Globus pallidus (tissue), 1 donor: ENCODE measurements at regions not wholly inside any gene's neighbourhood (a gene's known extent, or its start where the extent isn't known, plus 50 kb on each side); places are given as distances from the start of the nearest gene placed in this dataset.

Source experiments
- DNase-seq: peaks from one replicate; pipeline ENCODE4 v3.0.0-alpha.2; 2015; ENCODE audit warnings: low spot score

DNA sequence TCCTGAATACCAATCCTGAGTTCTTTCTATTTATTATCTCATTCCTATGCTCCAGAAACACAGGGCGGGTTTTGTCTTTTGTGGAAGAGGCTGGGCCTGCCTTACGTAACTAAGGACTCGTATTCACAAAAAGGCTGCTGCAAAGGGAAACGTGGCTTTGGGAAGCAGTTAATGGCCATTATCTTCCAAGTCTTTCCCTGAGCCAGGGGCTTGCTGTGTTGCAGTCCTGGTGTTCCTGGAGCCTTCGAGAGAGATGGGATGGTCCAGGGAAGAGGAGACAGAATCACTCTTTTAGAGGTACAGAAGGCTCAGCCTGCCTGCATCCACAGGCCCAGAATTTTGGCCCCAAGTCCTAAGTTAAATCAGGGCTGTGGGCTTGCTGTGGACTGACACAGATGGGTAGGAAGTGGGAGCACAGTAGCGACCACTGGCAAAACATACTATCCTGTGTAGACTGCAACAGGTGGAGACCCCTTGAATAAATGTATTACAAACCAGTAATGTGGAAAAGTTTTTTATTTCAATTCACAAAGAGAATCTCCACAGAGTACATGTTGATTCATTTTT is 139.4 kb upstream of the ST6GAL2 start:
- no peak for DNase-seq

DNA sequence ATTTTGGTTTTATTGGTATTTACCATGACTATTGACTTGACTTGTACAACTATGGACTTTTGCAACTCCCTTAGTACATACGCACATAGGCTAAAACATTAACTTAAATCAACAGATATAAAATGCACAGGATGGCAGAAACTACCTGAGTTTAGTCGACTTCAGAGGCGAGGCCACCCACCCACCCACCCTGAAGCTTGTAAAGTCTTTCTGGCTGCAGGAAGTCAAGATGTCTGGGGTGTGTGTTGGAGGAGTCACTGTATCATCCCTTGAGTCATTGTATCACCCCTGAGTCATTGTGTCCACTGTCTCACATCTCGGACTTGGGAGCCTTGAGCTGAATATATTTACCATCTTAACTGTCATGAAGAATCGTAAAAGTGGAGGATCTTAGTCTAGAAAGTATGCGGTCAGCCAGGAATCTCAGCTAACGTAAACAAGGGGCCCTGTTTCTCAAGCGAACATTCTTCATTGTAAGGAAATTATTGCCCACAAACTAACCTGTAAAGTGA is 140.0 kb upstream of the ST6GAL2 start:
- DNase-seq: no peak

DNA sequence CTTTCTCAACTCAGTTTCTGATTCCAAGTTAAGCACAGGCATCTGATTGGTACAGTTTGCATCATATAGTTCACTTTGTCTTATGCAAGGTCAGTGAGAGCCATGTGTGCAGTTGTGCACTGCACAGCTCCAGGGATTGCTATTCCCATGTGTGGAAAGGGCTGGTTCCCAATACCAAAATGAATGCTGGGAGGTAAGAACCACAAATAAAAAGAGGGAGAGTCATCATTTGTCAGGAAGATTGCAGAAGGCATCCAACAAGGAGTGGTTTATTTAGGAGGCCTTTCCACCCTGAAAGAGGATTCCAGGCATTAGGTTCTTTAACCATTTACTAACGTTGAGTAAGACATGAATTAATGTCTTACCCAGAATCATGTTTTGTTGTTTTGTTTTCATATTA is 141.2 kb upstream of the ST6GAL2 start:
- no peak for DNase-seq

DNA sequence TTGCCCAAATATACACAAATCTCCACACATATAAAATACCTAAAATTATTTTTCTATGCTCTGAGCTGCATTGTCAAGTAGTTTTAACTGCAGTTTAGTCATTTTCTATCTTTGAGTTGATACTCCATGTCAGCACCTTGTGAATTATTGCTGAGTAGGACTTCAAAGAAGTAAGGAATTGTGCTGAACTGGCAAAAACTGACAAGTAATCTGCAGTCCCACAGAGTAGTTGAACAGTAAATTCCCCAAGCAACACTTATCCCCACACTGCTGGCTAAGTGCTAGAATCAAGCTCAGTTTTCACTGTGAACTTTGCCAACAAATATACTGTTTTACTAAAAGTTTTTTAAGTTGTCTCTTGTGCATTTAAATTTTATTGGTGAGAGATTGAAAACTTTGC is 141.8 kb upstream of the ST6GAL2 start:
- no peak for DNase-seq

DNA sequence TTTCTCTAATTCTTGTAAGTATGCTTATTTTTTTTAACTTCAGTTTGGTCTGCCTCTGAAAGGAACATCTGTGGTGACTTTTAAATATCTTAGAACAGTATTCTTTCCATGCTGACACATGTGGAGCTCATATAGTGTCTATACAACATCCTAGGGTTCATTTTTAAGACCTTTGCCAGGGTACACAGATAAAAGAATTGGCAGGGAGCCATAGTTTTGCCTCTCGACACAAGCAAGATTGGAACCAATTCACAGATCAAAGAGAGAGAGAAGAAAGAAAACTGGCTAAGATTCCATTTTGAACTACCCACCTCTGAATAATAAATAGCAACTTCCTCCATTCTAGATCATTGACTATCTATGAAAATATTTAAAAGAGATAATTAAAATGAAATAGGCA is 142.7 kb upstream of the ST6GAL2 start:
- no peak for DNase-seq

DNA sequence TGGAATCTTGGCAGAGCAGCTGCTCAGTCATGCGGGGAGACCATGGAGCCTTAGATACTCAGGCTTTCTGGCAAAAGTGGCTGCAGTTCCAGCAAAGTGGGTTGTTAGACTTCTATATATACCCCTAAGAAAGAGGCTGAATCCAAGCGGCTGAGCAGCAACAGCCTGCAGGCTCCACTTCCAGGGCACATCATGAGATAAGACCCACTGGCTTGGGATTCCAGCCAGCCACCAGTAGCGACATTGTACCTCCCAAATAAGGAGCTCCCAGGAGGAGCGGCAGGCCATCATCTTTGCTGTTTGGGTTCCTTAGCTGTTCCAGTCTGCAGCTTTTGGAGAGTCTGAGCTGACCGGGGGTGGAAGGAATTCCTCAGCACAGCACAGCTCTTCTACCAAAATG is 150.3 kb upstream of the ST6GAL2 start:
- DNase-seq: no peak

DNA sequence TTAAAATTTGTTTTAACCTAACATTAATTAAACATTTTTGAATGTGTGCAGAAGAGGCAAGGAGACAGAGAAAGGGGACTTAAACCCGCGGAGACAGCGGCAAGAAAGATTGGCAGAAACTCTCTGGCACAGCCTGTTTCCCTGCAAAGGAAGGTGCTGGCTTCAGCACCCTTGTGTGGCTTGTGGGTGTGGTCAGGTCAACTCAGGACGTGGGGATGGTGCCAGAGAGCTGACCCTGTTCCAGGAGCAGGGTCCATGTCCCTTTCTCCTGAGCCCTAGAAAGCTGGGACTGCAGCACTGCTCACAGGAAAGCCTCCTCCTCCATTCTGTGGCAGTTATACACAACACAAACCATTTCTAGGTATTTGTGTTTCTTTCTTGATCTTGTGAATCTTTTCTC is 176.2 kb upstream of the ST6GAL2 start:
- no peak for DNase-seq

DNA sequence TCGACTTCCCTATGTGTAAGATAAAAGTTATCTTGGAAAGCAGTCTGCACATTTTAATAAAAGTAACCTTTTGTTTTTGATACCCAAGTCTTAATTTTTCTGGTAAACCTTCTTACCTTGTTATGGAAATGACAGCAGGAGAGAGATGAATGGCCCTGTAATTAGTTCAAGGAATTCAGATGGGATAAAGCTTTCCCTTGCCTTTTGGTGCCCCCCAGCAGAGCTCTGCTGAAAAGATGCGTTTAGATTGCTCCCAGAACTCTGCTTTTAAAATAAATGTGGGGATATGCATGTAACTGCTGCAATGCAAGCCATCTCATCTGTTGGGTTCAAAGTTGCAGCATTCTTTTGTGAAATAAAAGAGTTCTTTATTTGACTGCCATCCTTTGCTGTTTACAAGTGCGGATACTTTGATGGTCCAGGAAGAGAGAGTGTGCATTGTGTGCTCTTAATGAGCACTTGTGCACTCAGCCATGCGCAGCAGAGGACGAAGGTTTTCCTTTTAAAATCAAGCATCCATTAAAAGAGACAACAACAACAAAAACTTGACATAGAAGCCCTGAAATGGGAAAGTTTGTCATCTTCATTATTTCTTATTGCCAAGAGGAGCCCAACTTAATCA is 176.7 kb upstream of the ST6GAL2 start:
- DNase-seq: no peak

DNA sequence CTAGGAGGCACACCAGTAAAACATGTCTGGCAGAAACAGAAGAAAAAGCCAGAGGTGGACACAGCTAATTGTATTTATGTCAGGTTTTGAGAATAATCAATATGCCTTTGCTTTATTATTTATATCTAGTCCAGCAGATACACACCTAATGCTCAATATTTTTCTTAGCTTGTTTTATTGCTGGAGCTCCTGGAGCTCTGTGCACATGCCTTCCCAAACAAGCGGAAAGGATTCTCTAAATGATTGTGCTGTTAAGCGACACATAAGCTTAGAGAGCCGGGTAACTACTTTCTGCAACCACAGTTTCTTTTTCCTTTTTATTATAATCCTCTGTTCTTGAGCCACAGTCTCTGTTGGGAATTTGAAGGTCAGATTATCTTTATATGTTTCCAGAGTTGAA is 177.3 kb upstream of the ST6GAL2 start:
- no peak for DNase-seq

DNA sequence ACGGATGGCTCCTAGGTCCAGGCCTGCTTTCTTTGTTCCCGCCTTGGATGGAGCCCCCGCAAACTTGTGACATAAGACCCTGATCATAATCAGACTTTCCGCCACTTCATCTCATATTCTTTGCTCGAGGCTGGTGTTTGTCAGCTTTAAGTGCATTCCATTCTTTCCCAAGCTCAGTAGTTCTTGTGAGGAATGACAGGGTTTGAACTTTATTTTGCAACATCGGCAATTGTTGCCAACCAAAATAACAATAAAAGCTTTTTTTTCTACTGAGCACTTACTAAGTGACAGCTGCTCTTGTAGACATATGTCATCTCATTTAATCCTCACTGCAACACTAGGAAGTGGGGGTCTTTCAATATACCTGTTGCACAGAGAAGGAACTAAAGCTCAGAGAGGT is 178.8 kb upstream of the ST6GAL2 start:
- no peak for DNase-seq

DNA sequence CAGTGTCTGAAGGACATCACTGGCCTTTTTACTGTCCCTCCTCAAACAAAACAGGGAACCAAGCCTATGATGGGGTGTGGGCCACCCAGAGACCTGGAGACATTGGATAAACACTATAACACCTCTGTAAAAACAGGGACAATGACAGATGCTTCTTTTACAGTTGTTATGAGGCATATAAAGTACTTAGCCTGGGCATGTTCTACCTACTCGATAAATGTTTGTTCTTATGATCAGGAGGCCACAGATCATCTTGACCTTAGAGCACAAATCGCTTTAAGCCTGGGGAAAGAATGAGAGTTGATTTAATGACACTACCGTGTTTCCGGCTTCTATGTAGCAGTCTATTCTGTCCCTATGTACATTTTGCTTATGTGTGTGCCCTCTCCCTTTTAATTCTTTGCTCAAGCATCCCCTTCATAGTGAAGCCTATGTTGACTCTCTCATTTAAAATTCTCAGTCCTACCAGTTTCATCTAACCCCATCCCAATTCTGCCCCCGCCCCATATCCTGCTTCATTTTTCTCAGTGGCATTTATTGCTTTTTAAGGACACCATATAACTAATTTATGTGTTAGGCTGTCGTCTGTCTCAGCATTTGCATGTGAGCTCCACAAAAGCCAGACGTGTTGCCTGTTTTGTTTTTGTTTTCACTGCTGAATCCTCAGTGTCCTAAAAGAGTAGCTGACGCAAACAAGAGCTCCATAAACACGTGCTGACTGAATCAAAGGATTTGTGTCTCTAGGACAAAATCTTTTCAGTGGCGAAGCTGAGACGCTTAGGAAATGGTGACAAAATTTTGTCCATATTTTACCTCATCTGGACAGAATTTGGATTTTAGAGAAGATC is 182.3 kb upstream of the ST6GAL2 start:
- no peak for DNase-seq

DNA sequence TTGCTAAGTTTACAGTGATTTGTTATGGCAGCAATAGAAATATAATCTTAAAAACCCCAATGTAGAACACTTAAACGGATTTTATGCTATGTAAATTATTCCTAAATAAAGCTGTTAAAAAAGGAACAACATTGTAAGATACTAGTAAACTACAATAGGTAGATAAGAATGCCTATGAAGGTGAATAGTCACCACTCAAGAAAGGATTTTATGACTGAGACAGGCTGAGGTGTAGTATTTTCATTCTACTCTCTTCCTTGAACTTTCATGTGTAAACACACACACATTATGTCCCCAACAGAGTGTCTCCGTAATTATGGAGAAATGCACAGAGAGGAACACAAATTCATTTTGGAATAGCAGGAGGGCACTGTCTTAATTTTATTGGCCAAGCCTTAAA is 183.9 kb upstream of the ST6GAL2 start:
- DNase-seq: no peak

DNA sequence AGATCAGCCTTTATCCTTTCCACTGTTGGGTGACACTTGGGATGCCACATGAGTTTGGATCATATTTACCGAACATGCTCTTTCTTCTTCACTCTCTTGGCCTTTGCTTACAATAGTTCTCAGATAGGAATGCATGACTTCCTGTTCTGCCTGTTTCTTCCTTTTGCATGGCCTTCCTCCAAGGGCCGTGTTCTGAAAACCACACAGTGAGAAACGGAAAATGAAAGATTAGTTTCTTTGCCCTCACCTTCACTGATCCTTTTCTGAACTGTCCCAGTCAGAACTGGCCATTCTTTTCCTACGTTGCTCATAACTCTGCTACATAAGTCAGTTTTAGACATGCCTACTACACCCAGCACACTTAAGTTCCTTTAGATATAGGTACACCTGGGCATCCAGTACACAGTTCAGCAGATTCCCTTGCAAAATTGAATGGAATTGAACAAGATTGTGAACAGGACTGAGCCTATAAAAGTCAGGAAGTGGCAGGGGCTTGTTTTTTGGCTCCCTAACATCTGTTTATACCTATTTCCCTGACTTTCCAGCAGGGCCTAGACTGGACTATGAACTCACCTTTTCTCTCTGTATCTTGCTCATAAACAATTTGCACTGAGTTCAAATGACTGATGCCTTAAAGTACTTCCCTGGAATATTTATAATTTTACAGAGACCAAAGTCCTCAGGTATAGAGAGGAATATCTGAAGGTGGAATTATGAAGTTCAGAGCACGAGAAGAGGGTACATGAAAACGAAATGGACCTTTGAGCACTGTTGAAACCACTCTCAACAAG is 186.4 kb upstream of the ST6GAL2 start:
- DNase-seq: no peak

DNA sequence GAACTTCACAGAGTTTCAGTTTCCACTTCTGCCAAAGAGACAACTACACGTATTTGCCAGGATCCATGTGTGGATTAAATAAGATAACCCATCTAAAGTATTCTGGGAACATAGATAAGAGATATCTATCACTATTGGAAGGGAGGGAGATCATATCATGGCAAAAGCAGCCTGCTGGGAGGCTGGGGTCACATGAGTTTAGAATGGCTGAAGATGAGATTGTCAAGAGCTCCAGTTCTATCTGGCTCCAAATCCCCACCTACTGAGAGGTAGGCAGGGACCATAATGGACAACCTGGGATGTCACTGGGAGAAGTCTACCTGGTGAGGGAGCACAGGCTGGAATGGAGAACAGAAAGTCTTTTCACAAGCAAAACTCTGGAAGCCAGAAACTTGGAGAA is 192.6 kb upstream of the ST6GAL2 start:
- no peak for DNase-seq

DNA sequence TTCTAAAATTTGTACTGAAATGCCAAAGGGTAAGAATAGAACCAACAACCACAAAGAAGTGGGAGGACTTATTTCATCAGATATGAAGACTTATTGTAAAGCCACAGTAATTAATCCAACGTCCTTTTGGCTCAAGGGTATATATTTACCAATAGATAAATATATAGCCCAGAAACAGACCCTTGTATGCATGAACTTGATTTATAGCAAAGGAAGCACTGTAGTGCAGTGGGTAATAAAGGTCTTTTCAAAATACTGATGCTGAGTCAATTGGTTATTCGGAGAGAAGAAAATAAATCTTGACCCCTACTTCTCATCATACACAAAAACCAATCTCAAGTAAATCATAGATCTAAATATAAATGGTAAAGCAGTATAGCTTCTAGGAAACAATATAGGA is 200.5 kb upstream of the ST6GAL2 start:
- no peak for DNase-seq

DNA sequence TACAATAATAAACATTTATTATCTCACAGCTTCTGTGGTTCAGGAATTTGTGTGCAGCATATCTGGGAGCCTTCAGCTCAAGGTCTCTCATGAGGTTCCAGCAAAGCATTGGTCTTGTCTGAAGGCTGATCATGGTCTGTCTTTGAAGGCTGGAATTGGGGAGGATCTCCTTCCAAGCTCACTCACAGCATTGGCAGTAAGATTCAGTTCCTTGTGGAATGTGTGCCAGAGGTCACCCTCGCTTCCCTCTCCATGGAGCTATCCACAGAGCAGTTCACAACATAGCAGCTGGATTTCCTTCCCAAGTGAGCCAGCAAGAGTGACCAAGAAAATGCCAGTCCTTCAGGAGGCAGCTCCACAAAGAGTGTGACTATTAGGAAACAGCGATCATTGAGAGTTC is 202.2 kb upstream of the ST6GAL2 start:
- no peak for DNase-seq

DNA sequence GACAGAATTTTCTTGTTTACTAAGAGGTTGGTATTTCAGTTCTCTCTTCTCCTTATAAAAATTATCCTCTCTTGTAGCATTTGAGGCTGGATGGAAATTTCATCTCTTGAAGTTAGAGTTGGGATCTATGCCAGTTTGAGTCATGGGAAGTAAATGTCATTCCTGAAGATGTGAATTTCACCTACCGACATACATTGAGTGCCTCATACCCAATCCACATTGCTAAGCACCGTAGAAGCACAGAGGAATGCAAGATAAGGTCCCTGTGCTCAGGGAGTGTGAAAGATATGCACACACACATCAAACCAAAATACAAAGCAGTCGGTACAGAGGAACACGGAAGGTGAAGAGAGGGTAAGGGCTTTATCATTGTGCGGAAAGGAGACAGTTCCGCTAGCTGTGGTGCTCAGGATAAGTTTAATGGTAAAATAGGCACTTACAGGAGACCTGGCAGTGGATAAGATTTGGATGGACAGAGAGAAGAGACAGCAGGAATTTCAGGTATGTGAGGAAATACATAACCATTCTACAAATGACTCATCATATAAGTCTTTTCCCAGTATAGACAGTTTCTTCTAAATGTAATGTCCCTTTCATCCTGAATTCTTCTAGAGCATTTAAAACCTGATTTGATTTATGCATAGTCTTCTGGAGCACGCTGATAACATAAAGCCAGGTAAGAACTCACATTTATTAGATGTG is 205.3 kb upstream of the ST6GAL2 start:
- DNase-seq: no peak

DNA sequence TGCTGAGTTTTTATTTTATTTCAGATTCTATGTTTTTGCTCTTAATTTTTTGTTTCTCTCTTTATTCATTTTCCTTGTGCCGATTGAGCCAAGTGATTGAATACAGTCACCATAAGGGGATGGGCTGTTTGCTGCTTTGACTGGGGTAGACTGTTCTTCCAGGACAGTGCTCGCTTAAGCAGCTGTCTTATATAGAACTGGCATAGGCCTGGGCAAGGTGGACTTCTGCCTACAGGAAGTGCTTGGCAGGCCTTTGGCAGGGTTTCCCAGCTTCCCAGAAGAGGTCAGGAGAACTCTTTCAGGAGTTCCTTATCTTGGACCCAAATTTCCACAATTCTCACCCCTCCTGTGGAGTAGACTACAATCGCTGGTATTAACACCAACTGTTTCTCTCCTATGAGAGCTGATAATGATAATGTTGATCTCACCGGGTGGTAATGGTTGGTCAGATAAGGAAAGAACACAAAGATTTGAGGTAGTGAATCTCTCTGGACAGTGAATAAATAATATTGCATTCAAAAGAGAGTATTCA is 207.5 kb upstream of the ST6GAL2 start:
- no peak for DNase-seq

DNA sequence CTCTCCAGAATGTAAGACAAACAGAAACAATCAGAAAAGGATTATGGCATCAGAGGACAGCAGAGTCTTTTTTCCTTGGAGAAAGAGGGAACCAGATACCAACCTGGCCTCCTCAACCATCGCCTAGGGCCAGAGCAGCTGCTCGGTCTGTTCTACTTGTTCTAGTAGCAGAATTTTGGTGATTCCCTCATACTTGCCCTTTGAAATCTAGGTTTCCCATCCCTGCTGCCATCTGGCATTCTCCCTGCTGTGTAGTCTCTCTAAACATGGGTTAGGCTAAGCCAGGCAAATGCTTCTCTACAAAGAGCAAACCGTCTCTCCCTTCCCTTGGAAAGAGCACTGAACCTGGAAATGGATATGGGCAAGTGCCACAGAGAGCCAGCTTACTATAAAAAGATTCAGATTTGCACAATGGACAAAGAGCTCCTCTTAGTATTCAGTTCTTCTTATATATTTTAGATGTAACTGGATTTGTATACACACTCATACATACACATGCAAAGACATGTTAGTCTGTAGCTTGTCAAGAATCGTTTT is 208.6 kb upstream of the ST6GAL2 start:
- no peak for DNase-seq

DNA sequence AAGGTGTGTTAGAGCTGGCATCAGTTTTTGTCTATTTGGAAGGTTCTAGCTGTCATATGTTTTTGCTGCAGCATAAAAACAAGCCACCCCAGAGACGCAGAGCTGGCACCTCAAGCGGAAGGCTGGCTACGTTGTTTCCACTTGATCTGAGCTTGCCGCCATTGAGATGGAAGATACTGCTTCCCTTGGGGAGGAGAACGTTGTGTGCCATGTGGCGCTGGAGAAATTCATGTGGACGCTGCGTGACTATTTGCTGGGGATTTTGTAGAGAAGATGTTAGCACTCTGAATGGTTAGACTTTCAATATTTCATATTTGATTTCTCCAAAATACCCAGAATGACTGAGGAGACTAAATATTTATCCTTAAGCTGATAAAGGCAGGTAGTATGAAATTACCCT is 216.2 kb upstream of the ST6GAL2 start:
- DNase-seq: no peak

DNA sequence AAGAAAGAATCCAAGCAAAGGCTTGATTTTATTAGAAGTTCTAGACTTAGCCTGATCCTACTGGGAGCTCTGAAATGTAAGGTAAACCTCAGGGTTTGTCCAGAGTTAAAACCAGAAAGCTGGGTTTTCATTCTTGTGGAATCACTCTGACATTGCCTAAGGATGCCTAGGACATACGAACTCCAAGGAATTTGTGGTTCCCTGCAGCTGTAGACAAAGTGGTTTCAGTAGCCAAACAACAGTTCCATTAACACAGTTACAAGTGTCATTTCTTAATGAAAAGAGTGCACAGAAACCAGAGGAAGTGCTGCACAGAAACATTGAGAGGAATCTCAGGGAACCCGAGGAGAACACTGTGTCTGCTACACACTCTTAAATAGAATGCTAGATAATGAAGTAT is 221.4 kb upstream of the ST6GAL2 start:
- DNase-seq: no peak
